GM18502 (cell line): ENCODE measurements at regions not wholly inside any gene's neighbourhood (a gene's known extent, or its start where the extent isn't known, plus 50 kb on each side); places are given as distances from the start of the nearest gene placed in this dataset.
"Not testable (repeated sequence)": the region's sequence is repeated elsewhere in the genome, so short reads cannot be mapped to it uniquely, and the experiment has no call there.

Source experiments
- ATAC-seq: cut with Tn5 transposase; IDR thresholded peaks from one replicate; pipeline ENCODE4 v1.9.1; 2021; ENCODE audit warnings: mild to moderate bottlenecking; ENCODE audit not compliant: unreplicated experiment, poor library complexity

DNA sequence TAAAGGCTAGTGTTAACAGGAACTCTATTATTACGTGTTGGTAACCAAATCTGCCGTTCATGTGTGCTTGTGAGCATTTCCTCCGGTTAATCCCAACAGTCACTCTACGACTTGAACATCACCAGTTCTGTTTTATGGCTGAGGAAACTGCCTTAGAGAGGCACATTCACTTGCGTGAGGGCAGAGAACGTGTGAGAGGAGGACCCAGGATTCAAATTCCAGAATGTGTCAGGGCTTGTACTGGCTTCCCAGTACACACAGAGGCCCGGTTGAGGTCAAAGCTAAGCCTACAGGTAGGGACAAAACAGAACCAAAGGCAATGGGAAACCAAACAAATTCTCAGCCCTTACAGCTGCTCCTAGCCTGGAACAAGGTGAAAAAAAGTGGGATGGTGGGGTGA, 66.9 kb upstream of the TENM4 start:
- no peak for ATAC-seq

DNA sequence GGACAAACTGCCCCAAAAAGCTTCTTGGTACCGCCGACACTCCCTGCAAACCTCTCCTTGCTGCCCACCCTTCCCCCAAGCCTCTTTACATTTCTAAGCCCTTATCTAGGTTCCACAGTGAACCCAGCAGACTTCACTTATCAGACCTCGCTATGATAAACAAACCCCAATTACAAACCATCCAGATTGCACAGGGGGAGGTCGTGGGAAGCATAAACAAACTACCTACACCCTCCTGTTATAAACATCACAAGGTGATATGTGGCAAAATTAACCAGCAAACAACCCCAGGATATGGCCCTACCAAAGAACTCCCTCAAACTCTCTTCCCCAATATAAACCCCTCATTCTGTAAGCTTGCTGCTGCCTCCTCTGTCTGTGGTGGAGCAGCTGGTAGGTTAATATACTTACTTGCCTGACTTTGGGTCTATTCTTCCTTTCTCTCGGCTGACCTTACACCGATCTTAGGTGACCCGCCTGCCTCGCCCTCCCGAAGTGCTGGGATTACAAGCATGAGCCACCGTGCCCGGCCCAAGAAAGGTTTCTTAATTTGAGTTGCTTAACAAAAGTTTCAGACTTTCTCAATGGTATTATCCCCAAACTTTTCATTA, 66.0 kb upstream of the TENM4 start:
- ATAC-seq: no peak

DNA sequence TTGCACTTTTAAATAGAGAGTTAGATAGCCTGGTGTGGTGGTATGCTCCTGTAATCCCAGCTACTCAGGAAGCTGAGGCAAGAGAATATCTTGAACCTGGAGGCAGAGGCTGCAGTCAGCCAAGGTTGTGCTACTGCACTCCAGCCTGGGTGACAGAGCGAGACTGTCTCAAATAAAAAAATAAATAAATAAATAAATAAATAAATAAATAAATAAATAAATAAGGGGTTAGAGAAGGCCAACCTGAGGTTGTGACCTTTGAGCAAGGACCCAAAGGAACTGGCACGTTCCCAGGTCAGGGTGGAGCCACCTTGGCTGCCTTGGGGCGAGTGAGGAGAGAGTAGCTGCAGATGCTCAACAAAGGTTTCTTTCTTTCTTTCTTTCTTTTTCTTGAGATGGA, 65.3 kb upstream of the TENM4 start:
- ATAC-seq: no peak

DNA sequence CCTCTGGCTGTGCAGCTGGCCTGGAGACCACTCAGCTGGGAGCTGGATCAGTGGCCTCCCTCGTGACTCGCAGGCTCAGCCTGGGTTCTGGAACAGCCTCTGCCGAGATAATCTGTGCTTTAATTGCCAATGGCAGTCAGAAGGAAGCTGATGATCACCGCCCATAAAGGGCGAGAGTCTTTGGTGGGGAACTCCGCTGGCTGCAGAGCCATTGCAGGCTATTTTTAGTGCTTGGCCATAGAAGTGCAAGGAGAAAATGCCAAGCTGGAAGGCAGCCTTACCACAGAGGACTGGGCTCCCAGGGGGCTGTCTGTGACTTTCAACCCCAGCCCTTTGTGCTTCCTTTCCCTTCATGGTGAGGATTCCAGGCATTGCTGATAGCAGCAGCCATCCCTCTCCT, 62.2 kb upstream of the TENM4 start:
- ATAC-seq: no peak

DNA sequence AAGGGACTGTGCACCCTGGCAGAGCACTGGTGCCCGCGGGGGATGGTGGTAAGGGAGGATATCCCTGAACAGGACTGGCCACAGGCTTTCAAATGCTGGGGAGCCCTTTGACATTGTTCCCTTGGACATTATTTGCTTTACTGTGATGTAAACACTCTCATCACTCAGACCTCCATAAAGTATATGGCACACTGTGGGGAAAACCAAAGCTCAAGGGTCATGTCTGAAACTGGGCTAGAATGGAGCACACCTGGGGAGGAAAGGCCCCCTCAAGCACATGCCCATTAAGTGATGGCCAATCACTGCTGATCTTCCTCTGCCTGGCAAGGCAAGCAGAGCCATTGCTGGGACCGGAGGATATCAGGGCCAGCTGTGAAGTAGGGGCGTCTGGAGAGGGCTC, 60.9 kb upstream of the TENM4 start:
- ATAC-seq: no peak

DNA sequence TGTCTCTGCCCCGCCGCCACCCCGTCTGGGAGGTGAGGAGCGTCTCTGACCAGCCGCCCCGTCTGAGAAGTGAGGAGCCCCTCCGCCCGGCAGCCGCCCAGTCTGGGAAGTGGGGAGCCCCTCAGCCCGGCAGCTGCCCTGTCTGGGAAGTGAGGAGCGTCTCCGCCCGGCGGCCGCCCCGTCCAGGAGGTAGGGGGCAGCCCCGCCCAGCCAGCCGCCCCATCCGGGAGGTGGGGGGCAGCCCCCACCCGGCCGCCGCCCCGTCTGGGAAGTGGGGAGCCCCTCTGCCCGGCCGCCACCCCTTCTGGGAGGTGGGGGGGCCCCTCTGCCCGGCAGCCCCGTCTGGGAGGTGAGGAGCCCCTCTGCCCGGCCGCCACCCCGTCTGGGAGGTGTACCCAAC, 59.1 kb upstream of the TENM4 start:
- ATAC-seq: not testable (repeated sequence)

DNA sequence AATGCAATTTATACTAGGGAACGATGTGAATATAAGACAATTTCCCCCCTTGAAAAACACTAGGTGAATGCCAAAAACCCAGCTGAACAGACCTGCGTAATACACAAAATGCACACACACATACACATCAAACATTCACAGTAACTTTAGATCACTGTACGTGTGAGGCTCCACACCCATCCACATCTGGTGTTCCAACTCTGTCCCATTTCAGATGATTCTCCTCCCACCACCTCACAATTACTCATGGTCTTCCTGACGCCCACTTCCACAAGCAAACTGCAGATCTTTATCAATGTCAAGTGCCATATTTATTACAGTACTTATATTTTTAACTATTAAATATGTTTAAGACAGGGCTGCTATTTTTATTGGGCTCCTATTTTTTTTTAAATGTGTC, 57.8 kb upstream of the TENM4 start:
- ATAC-seq: no peak

DNA sequence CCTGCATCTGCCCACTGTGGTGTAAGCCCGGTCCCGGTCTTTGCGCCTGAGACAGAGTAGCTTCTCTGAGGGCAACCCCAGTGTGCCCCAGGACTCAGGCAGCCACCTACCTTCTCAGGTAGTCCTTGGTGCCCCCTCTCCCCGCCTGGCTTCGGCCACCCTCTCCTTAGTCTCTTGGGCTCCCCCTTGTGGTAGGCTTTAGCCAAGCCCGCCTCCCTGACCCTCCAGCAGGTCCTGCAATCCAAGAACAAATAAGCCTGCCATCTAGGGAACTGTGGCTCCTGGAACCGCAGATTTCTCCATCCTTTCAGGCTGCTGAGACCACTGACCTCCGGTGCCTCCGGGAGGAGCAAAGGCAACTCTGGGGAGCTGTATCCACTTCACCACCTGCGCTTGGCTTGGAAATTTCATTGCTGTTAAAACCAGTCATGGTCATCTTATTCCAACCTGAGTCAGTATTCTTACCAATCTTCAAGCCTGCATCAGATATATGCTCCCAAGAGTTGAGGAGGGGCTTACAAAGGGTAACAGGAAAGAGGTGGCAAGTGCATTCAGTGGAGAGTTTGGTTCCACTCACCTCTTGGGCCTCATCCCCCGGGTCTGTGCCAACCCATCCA, 52.8 kb upstream of the TENM4 start:
- peak; percentile 87 for ATAC-seq

DNA sequence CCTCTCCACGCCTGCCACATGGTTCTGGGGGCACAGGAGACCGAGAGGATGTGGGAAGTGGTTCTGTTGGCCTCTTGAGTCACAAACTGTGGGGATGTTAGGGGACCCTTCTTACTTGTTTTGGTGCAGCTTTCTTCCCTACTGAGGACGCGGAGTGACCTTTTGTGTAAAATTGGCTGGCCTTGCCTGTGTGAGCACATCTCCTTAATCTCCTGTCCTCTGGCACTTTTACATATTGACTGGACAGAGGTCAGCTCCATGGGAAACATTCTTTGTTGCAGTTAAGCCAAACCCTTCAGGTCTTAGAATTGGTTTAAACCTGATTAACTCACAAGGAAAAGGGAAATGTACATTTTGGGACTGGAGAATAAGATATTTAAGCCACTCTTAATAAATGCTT, 51.2 kb upstream of the TENM4 start:
- no peak for ATAC-seq
